HG02981 (cell line): ENCODE measurements at regions not wholly inside any gene's neighbourhood (a gene's known extent, or its start where the extent isn't known, plus 50 kb on each side); places are given as distances from the start of the nearest gene placed in this dataset.

ENCODE experiments used
- ATAC-seq: cut with Tn5 transposase; IDR thresholded peaks from one replicate; pipeline ENCODE4 v1.9.1; 2021; ENCODE audit warnings: mild to moderate bottlenecking, moderate library complexity; ENCODE audit not compliant: unreplicated experiment

GRCh38 chr11:122451911-122452310 is 203.6 kb upstream of the UBASH3B start:
- ATAC-seq, result no peak

- ATAC-seq, result no peak
Measured at GRCh38 chr11:122441666-122442035, 213.9 kb upstream of the UBASH3B start.

GRCh38 chr11:122440811-122441665 is 214.5 kb upstream of the UBASH3B start:
- no peak for ATAC-seq

- no peak for ATAC-seq
Measured at GRCh38 chr11:122439866-122440810, 215.4 kb upstream of the UBASH3B start.

- ATAC-seq, result no peak
Measured at GRCh38 chr11:122436188-122436555, 219.3 kb upstream of the UBASH3B start.

- no peak for ATAC-seq
Measured at GRCh38 chr11:122435540-122436187, 219.9 kb upstream of the UBASH3B start.

GRCh38 chr11:122434786-122435185 is 220.7 kb upstream of the UBASH3B start:
- ATAC-seq, result no peak

GRCh38 chr11:122430490-122430889 is 225.0 kb upstream of the UBASH3B start:
- no peak for ATAC-seq

- ATAC-seq, result no peak
Measured at GRCh38 chr11:122426073-122426472, 229.4 kb upstream of the UBASH3B start.

GRCh38 chr11:122424636-122425035 is 230.9 kb upstream of the UBASH3B start:
- no peak for ATAC-seq

GRCh38 chr11:122423886-122424285 is 231.6 kb upstream of the UBASH3B start:
- ATAC-seq, result no peak

GRCh38 chr11:122423273-122423672 is 232.2 kb upstream of the UBASH3B start:
- no peak for ATAC-seq

GRCh38 chr11:122422682-122423081 is 232.8 kb upstream of the UBASH3B start:
- ATAC-seq, result no peak

GRCh38 chr11:122421702-122422101 is 233.8 kb upstream of the UBASH3B start:
- ATAC-seq, result no peak

GRCh38 chr11:122418032-122418431 is 237.5 kb upstream of the UBASH3B start:
- no peak for ATAC-seq

GRCh38 chr11:122414406-122415018 is 241.0 kb upstream of the UBASH3B start:
- ATAC-seq, result no peak

- no peak for ATAC-seq
Measured at GRCh38 chr11:122413677-122414076, 241.8 kb upstream of the UBASH3B start.

GRCh38 chr11:122412581-122412980 is 242.9 kb upstream of the UBASH3B start:
- no peak for ATAC-seq

- no peak for ATAC-seq
Measured at GRCh38 chr11:122406466-122406865, 249.1 kb upstream of the UBASH3B start.

- ATAC-seq, result no peak
Measured at GRCh38 chr11:122405547-122406341, 249.8 kb upstream of the UBASH3B start.
